HL-60 (cell line): ENCODE measurements at regions not wholly inside any gene's neighbourhood (a gene's known extent, or its start where the extent isn't known, plus 50 kb on each side); places are given as distances from the start of the nearest gene placed in this dataset.
A peak's percentile ranks its signal among the peaks of the same experiment; 100 is the strongest.
"Not testable (repeated sequence)": the region's sequence is repeated elsewhere in the genome, so short reads cannot be mapped to it uniquely, and the experiment has no call there.

Source experiments
- DNase-seq, 2 experiments: peaks; one replicate each; pipeline ENCODE4 v3.0.0-alpha.2; 2010 to 2020; ENCODE audit warnings: low read depth in 1 of 2, low spot score in 1 of 2
- H3K27ac ChIP-seq: fragments of 250-450 bp; sonication (Bioruptor Pico); replicated peaks from 2 replicates; pipeline ENCODE4 v1.5.1; 2020; ENCODE audit warnings: mild to moderate bottlenecking, moderate library complexity
- H3K27me3 ChIP-seq: fragments of 250-450 bp; sonication (Bioruptor Pico); 2 replicates; pipeline ENCODE4 v1.5.1; 2021; ENCODE audit warnings: mild to moderate bottlenecking, moderate library complexity; ENCODE audit not compliant: insufficient read depth, poor library complexity, severe bottlenecking
- H3K4me3 ChIP-seq: replicated peaks from 2 replicates; pipeline ENCODE4 v1.5.1; 2011; ENCODE audit warnings: mild to moderate bottlenecking, control low read depth, low read length; ENCODE audit not compliant: insufficient read depth
- CTCF ChIP-seq: IDR thresholded peaks from one replicate; pipeline ENCODE4 v1.5.1; 2011; ENCODE audit warnings: low read length, control low read depth, inconsistent platforms; ENCODE audit not compliant: insufficient read depth
- GABPA ChIP-seq: IDR thresholded peaks from 2 replicates; pipeline ENCODE4 v1.6.1; 2012; ENCODE audit warnings: low read depth
- POLR2AphosphoS5 ChIP-seq: IDR thresholded peaks from 2 replicates; pipeline ENCODE4 v1.6.1; 2012; ENCODE audit warnings: low read depth
- SPI1 ChIP-seq: IDR thresholded peaks from 2 replicates; pipeline ENCODE4 v1.6.1; 2012; ENCODE audit warnings: low read depth, mild to moderate bottlenecking, borderline replicate concordance
- TF ChIP-seq, protein P1 (sequence below): IDR thresholded peaks from 2 replicates; pipeline ENCODE4 v1.6.1; 2012; ENCODE audit warnings: low read depth; ENCODE audit not compliant: insufficient replicate concordance

DNA sequence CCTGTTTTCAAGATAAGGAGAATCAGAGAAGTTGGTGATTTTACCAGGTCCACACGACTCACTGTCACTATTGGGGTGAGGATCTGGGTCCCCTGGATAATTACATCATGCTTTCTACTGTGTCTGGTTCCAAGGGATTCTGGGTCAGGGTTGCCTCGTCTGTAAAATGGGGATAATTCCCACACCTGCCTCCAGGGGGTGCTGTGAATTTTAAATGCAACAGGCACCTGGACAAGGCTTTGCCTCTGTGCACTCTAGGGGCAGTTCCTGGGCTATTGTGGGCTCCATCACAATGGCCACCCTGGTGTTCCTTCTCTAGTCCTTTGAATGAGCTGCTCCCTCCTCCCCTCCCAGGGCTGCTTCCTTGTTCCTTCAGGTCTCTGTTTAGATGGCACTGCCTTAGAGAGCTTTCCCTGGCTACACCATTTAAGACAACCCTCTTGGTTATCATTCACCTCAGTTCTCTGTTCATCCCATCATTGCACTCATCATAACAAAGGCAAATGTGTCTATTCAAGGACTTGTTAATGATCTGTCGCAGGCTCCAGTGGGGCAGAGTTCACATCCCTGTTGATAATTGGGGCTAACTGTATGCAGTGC, 178.6 kb downstream of the MIAT start:
- no peak overlapping the region for H3K27ac ChIP-seq
- TF ChIP-seq SPI1: no peak
- TF ChIP-seq CTCF: peak; percentile 64
- H3K27me3 ChIP-seq: no peaks in the 10 kb centered on the region
- peak; percentile 15 to 41 for DNase-seq
- no peak overlapping the region for H3K4me3 ChIP-seq

GRCh38 chr22:26837784-26838470, 180.5 kb downstream of the MIAT start:
- H3K27ac ChIP-seq: no peak overlapping the region
- no peak overlapping the region for H3K4me3 ChIP-seq
- TF ChIP-seq POLR2AphosphoS5 (no peak), SPI1 (no peak), GABPA (no peak), CTCF (no peak)
- TF ChIP-seq, protein P1, sequence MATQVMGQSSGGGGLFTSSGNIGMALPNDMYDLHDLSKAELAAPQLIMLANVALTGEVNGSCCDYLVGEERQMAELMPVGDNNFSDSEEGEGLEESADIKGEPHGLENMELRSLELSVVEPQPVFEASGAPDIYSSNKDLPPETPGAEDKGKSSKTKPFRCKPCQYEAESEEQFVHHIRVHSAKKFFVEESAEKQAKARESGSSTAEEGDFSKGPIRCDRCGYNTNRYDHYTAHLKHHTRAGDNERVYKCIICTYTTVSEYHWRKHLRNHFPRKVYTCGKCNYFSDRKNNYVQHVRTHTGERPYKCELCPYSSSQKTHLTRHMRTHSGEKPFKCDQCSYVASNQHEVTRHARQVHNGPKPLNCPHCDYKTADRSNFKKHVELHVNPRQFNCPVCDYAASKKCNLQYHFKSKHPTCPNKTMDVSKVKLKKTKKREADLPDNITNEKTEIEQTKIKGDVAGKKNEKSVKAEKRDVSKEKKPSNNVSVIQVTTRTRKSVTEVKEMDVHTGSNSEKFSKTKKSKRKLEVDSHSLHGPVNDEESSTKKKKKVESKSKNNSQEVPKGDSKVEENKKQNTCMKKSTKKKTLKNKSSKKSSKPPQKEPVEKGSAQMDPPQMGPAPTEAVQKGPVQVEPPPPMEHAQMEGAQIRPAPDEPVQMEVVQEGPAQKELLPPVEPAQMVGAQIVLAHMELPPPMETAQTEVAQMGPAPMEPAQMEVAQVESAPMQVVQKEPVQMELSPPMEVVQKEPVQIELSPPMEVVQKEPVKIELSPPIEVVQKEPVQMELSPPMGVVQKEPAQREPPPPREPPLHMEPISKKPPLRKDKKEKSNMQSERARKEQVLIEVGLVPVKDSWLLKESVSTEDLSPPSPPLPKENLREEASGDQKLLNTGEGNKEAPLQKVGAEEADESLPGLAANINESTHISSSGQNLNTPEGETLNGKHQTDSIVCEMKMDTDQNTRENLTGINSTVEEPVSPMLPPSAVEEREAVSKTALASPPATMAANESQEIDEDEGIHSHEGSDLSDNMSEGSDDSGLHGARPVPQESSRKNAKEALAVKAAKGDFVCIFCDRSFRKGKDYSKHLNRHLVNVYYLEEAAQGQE: no peak
- no peaks in the 10 kb centered on the region for H3K27me3 ChIP-seq
- no peak for DNase-seq

- no peak for TF ChIP-seq CTCF
- TF ChIP-seq SPI1: no peak
- no peak for TF ChIP-seq POLR2AphosphoS5
- TF ChIP-seq GABPA: no peak
- Histone ChIP-seq H3K4me3 (no peak overlapping the region), H3K27me3 (no peaks in the 10 kb centered on the region), H3K27ac (no peak overlapping the region)
- no peak for DNase-seq
These were observed 181.1 kb downstream of the MIAT start for GRCh38 chr22:26838471-26838825.

DNA sequence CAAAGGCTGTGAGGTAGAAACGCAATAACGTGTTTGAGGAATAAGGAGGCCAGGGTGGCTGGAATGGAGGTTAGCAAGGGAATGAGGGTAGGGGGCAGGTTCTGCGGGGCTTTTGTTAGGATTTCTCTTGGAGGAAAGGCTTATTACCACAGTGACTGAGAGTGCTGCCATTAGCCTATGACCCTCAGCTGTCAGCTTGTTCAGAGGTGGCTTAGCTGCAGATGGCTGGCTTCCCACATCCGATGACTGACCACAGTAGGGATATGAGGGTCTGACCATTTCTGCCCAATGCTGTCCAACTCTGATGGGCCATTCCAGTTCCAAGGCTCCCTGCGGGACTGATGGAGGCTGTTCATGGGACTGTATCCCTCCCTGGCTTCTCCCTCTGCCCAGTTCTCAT, 181.8 kb downstream of the MIAT start:
- Histone ChIP-seq H3K4me3 (no peak overlapping the region), H3K27ac (no peak overlapping the region), H3K27me3 (no peaks in the 10 kb centered on the region)
- DNase-seq: no peak
- TF ChIP-seq, protein P1: no peak
- TF ChIP-seq CTCF: no peak
- no peak for TF ChIP-seq SPI1

DNA sequence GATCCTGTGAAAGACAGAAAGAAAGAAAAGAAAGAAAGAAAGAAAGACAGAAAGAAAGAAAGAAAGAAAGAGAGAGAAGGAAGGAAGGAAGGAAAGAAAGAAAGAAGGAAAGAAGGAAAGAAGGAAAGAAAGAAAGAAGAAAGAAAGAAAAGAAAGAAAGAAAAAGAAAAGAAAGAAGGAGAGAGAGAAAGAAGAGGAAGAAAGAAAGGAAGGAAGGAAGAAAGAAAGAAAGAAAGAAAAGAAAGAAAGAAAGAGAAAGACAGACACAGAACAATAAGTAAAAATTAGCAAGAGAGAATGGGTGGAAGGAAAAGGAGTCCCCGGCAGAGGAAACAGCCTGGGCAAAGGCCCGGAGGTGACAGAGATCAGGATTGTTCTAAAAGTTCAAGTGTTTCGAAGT, 183.4 kb downstream of the MIAT start:
- H3K27me3 ChIP-seq, DNase-seq, H3K4me3 ChIP-seq, H3K27ac ChIP-seq: not testable (repeated sequence)
